Vagina (tissue), 2 donors: ENCODE measurements at regions not wholly inside any gene's neighbourhood (a gene's known extent, or its start where the extent isn't known, plus 50 kb on each side); places are given as distances from the start of the nearest gene placed in this dataset.

Experiments used
- DNase-seq, 2 donors: peaks; one replicate each; pipeline ENCODE4 v3.0.0-alpha.2; 2017; ENCODE audit errors: extremely low spot score in 2 of 2
- H3K27ac ChIP-seq: fragments of 200-600 bp; sonication (generic); one replicate; pipeline ENCODE4 v1.5.1; 2019
- H3K27me3 ChIP-seq: fragments of 200-600 bp; sonication (generic); one replicate; pipeline ENCODE4 v1.5.1; 2019
- H3K36me3 ChIP-seq, 2 donors: fragments of 200-600 bp; sonication (generic); one replicate each; pipeline ENCODE4 v1.5.1; 2017 to 2019
- H3K4me1 ChIP-seq: fragments of 200-600 bp; sonication (generic); one replicate; pipeline ENCODE4 v1.5.1; 2019
- H3K4me3 ChIP-seq, 2 donors: fragments of 200-600 bp; sonication (generic); 1 replicate in 1 of 2; 2 replicates in 1 of 2; pipeline ENCODE4 v1.5.1; 2016 to 2019
- H3K9me3 ChIP-seq: fragments of 200-600 bp; sonication (generic); one replicate; pipeline ENCODE4 v1.5.1; 2019
- CTCF ChIP-seq, 3 experiments: fragments of 450-650 bp in 2 of 3; fragments of 200-600 bp in 1 of 3; sonication (generic) in 1 of 3; IDR thresholded peaks; one replicate each; pipeline ENCODE4 v1.5.1; 2017 to 2019; ENCODE audit warnings: antibody characterized with exemption in 3 of 3, mild to moderate bottlenecking in 2 of 3, moderate library complexity in 2 of 3
- POLR2A ChIP-seq, 2 donors: fragments of 450-650 bp; IDR thresholded peaks; one replicate each; pipeline ENCODE4 v1.6.1; 2017; ENCODE audit warnings: antibody characterized with exemption in 2 of 2, mild to moderate bottlenecking in 2 of 2, moderate library complexity in 2 of 2
- POLR2AphosphoS5 ChIP-seq, 2 donors: sonication (generic); formaldehyde crosslinking; IDR thresholded peaks; one replicate each; pipeline ENCODE4 v1.9.0; 2017; ENCODE audit warnings: antibody characterized with exemption in 2 of 2, mild to moderate bottlenecking in 2 of 2, low read depth in 1 of 2; ENCODE audit not compliant: insufficient read depth in 1 of 2
- intact Hi-C: fragments of 100-400 bp; cut with DNase I; formaldehyde crosslinking; loops from one replicate; pipeline ENCODE4 v1.15.1; 2023

DNA sequence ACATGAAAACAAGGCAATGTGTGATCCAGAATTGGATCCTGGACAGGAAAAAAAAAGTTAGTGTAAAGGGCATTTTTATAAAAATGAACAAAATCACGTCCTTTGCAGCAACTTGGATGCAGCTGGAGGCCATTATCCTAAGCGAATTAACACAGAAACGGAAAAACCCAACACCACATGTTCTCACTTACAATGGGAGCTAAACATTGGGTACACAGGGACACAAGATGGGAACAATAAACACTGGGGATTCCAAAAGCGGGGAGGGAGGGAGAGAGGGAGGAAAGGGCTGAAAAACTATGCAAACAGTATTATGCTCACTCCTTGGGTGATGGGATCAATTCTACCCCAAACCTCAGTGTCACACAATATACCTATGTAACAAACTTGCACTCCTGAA is 91.4 kb upstream of the BTBD3 start:
- TF ChIP-seq POLR2A (IDR thresholded peaks at IDR 0.05) (no peak), POLR2AphosphoS5 (IDR thresholded peaks at IDR 0.05; ENCODE audit: insufficient read depth in 1 of 2, low read depth in 1 of 2) (no peak), CTCF (IDR thresholded peaks at IDR 0.05) (no peak)
- Histone ChIP-seq H3K4me3 (no peak overlapping the region), H3K27ac (no peak overlapping the region), H3K36me3 (no peaks in the 10 kb centered on the region), H3K9me3 (no peaks in the 10 kb centered on the region), H3K4me1 (no peaks in the 10 kb centered on the region), H3K27me3 (no peaks in the 10 kb centered on the region)
- intact Hi-C loops: no loop called here
- no peak for DNase-seq

DNA sequence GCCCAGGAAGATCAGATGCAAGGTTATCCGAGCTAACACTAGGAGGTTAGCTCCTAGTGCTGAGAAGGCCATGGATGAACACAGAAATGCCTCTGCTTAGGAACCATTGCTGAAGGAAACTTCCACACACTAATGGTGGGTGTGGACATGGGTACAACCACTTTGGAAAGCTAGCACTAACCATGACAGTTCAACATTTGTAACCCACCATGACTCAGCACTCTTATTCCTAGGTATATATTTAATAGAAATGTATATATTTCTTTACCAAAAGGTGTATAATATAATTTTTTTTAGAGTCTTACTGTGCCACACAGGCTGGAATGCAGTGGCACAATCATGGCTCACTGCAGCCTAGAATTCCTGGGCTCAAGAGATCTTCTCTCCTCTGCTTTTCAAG is 85.3 kb upstream of the BTBD3 start:
- H3K27ac ChIP-seq: no peak overlapping the region
- no peaks in the 10 kb centered on the region for H3K36me3 ChIP-seq
- intact Hi-C loops: no loop called here
- no peak overlapping the region for H3K4me3 ChIP-seq
- no peak for DNase-seq
- no peak for TF ChIP-seq POLR2AphosphoS5 (IDR thresholded peaks at IDR 0.05; ENCODE audit: insufficient read depth in 1 of 2, low read depth in 1 of 2)
- no peak for TF ChIP-seq CTCF (IDR thresholded peaks at IDR 0.05)
- TF ChIP-seq POLR2A (IDR thresholded peaks at IDR 0.05): no peak
- H3K27me3 ChIP-seq: no peaks in the 10 kb centered on the region
- no peaks in the 10 kb centered on the region for H3K4me1 ChIP-seq
- no peaks in the 10 kb centered on the region for H3K9me3 ChIP-seq

DNA sequence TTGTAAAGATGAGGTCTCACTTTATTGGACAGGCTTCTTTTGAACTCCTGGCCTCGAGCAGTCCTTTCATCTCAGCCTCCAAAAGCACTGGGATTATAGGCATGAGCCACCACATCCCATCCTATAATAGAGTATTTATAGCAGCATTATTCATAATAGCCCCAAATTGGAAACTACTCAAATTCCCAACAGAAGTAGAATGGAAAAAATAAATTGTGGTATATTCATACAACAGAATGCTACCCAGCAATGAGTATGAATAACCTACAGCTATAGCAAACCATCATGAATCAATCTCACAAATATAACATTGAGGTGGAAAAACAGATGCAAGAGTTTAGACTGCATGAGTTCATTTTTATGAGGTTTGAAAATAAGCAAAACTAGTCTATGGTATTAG is 84.8 kb upstream of the BTBD3 start:
- Histone ChIP-seq H3K27me3 (no peaks in the 10 kb centered on the region), H3K27ac (no peak overlapping the region), H3K9me3 (no peaks in the 10 kb centered on the region), H3K36me3 (no peaks in the 10 kb centered on the region), H3K4me3 (no peak overlapping the region), H3K4me1 (no peaks in the 10 kb centered on the region)
- TF ChIP-seq POLR2AphosphoS5 (IDR thresholded peaks at IDR 0.05; ENCODE audit: insufficient read depth in 1 of 2, low read depth in 1 of 2) (no peak), POLR2A (IDR thresholded peaks at IDR 0.05) (no peak), CTCF (IDR thresholded peaks at IDR 0.05) (no peak)
- DNase-seq: no peak
- intact Hi-C loops: no loop called here

DNA sequence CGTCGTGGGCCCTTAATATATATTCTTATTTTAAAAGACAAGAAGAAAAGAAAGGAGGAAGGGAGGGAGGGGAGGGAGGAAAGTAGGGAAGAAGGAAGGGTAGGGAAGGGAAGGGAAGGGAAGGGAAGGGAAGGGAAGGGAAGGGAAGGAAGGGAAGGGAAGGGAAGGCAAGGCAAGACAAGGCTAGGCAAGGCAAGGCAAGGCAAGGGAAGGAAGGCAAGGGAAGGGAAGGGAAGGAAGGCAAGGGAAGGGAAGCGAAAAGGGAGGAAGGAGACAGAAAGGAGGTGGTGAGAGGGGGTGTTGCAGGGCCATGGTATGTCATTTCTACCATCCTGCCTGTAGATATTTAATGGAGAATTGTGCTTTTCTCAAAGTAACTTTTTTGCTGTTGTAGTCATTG is 83.9 kb upstream of the BTBD3 start:
- no peak for DNase-seq
- no peak for TF ChIP-seq CTCF (IDR thresholded peaks at IDR 0.05)
- TF ChIP-seq POLR2A (IDR thresholded peaks at IDR 0.05): no peak
- no peak for TF ChIP-seq POLR2AphosphoS5 (IDR thresholded peaks at IDR 0.05; ENCODE audit: insufficient read depth in 1 of 2, low read depth in 1 of 2)
- no peak overlapping the region for H3K4me3 ChIP-seq
- intact Hi-C loops: no loop called here
- H3K36me3 ChIP-seq: no peaks in the 10 kb centered on the region
- H3K27me3 ChIP-seq: no peaks in the 10 kb centered on the region
- H3K27ac ChIP-seq: no peak overlapping the region
- H3K9me3 ChIP-seq: no peaks in the 10 kb centered on the region
- no peaks in the 10 kb centered on the region for H3K4me1 ChIP-seq

DNA sequence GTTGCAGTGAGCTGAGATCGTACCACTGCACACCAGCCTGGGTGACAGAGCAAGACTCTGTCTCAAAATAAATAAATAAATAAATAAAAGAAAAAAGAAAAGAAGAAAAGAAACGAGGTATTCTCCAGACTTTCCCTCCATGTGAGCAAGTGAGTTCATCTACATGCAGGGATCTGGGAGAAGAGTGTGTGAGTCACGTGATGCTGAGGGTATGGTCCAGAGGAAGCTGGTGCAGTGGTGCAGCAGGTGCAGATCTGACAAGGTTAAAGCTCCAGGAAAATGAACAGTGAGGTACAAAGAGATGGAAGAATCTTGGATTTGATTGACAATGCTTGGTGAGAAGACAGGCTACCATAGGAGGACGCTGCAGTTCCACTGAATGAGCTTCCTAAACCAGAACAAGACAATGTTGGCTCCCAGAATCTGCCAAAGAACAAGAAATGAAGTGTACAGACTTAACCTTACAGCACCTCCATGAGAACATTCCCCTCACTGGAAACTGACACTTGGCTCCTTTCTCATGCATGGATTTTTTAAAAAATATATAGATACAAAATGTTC is 79.5 kb upstream of the BTBD3 start:
- H3K4me3 ChIP-seq: no peak overlapping the region
- H3K36me3 ChIP-seq: no peaks in the 10 kb centered on the region
- no peaks in the 10 kb centered on the region for H3K4me1 ChIP-seq
- H3K9me3 ChIP-seq: no peaks in the 10 kb centered on the region
- TF ChIP-seq CTCF (IDR thresholded peaks at IDR 0.05): no peak
- no peak for TF ChIP-seq POLR2A (IDR thresholded peaks at IDR 0.05)
- TF ChIP-seq POLR2AphosphoS5 (IDR thresholded peaks at IDR 0.05; ENCODE audit: insufficient read depth in 1 of 2, low read depth in 1 of 2): no peak
- H3K27ac ChIP-seq: no peak overlapping the region
- DNase-seq: no peak
- intact Hi-C loops: no loop called here
- no peaks in the 10 kb centered on the region for H3K27me3 ChIP-seq
